Upper lobe of left lung (tissue), 6 donors: ENCODE measurements at regions not wholly inside any gene's neighbourhood (a gene's known extent, or its start where the extent isn't known, plus 50 kb on each side); places are given as distances from the start of the nearest gene placed in this dataset.

Source experiments
- ATAC-seq, 2 donors: fragments of 200-7000 bp; cut with Tn5 transposase; one replicate each; pipeline ENCODE4 v1.9.1; 2022; ENCODE audit warnings: mild to moderate bottlenecking in 2 of 2, moderate library complexity in 2 of 2; ENCODE audit not compliant: low FRiP score in 2 of 2
- DNase-seq, 2 donors: peaks; one replicate each; pipeline ENCODE4 v3.0.0-alpha.2; 2019 to 2020
- H3K27ac ChIP-seq, 4 donors: fragments of 200-600 bp; sonication (generic); one replicate each; pipeline ENCODE4 v1.5.1; 2016 to 2019
- H3K27me3 ChIP-seq, 4 donors: fragments of 200-600 bp; sonication (generic); one replicate each; pipeline ENCODE4 v1.5.1; 2017 to 2019
- H3K36me3 ChIP-seq, 4 donors: fragments of 200-600 bp; sonication (generic); one replicate each; pipeline ENCODE4 v1.5.1; 2016 to 2019
- H3K4me1 ChIP-seq, 4 donors: fragments of 200-600 bp; sonication (generic); one replicate each; pipeline ENCODE4 v1.5.1; 2018 to 2019
- H3K4me3 ChIP-seq, 4 donors: fragments of 200-600 bp; sonication (generic); one replicate each; pipeline ENCODE4 v1.5.1; 2017 to 2019; ENCODE audit warnings: mild to moderate bottlenecking in 2 of 4, moderate library complexity in 1 of 4
- H3K9me3 ChIP-seq, 4 donors: fragments of 200-600 bp; sonication (generic); one replicate each; pipeline ENCODE4 v1.5.1; 2018 to 2019
- EP300 ChIP-seq, 4 donors: sonication (generic); formaldehyde crosslinking; IDR thresholded peaks; one replicate each; pipeline ENCODE4 v1.5.1; 2017; ENCODE audit warnings: antibody characterized with exemption in 4 of 4, control low read depth in 2 of 4
- POLR2A ChIP-seq, 4 donors: fragments of 450-650 bp; IDR thresholded peaks; one replicate each; pipeline ENCODE4 v1.5.1; 2016 to 2017; ENCODE audit warnings: antibody characterized with exemption in 4 of 4, mild to moderate bottlenecking in 2 of 4
- POLR2AphosphoS5 ChIP-seq, 2 donors: sonication (generic); formaldehyde crosslinking; IDR thresholded peaks; one replicate each; pipeline ENCODE4 v1.5.1; 2017; ENCODE audit warnings: antibody characterized with exemption in 2 of 2
- WGBS, 2 donors: methylation state at CpG; one replicate each; pipeline ENCODE4 v1.1.5; 2017 to 2018; 5-methylcytosine and 5-hydroxymethylcytosine counted together
- TF ChIP-seq, protein P1 (sequence below), 6 experiments: fragments of 450-650 bp in 4 of 6; fragments of 200-600 bp in 2 of 6; sonication (generic) in 2 of 6; IDR thresholded peaks; one replicate each; pipeline ENCODE4 v1.5.1; 2016 to 2019; ENCODE audit warnings: antibody characterized with exemption in 6 of 6
- donor health status: DM: no; HTN: no; CAD: no; lungs with moderate emphysema.
- donor health status: DM: no; HTN: yes; CAD: no; lungs with severe emphysema.

DNA sequence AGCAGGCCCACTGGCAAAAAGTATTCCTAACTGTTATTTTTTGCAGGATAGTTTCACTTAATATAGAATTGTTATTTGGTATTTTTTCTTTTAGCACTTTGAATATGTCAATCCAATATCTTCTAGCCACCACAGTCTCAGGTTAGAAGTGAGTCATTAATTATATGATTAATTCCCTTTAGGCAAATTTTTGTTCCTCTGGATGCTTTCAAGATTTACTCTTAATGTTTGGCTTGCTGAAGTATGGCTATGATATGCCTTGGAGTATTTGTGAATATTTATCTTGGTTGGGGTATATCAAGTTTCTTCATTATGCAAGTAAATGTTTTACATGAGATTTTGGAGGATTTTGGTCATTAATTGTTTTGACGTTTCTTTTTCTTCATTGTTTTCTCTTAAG lies 152.1 kb upstream of the ALCAM start:
- no peaks in the 10 kb centered on the region for H3K4me1 ChIP-seq
- 81 to 100% methylated on average over 1 of the region's 1 CpG for WGBS, 2 donors
- no peak for ATAC-seq

DNA sequence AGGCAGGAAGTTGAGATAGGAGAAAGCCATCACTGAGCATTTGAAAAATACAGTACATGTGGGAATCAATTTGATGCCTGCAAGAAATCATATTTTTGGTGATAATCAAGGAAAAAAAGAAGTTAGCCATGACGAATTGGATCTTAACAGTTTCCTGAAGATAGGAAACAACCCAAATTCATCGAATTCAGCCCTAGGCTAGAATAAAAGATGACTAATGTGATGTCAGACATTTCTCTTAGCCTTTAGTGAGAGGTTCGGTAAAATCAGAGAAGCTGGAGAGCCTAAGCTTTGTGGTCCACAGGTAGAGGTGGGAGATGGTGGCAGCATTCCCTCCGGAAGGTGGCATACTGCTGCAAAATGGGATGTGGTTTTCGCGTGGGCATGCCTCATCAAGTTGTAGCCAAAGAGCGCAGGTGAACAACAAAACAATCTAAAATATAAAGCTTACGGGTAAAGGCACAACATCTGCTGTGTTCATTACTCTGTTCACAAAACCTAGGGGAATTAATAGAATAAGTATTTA lies 144.1 kb upstream of the ALCAM start:
- no peak overlapping the region for H3K27ac ChIP-seq
- no peaks in the 10 kb centered on the region for H3K4me1 ChIP-seq
- ATAC-seq (no peak), DNase-seq (no peak)
- TF ChIP-seq POLR2AphosphoS5 (IDR thresholded peaks at IDR 0.05): no peak
- TF ChIP-seq, protein P1, sequence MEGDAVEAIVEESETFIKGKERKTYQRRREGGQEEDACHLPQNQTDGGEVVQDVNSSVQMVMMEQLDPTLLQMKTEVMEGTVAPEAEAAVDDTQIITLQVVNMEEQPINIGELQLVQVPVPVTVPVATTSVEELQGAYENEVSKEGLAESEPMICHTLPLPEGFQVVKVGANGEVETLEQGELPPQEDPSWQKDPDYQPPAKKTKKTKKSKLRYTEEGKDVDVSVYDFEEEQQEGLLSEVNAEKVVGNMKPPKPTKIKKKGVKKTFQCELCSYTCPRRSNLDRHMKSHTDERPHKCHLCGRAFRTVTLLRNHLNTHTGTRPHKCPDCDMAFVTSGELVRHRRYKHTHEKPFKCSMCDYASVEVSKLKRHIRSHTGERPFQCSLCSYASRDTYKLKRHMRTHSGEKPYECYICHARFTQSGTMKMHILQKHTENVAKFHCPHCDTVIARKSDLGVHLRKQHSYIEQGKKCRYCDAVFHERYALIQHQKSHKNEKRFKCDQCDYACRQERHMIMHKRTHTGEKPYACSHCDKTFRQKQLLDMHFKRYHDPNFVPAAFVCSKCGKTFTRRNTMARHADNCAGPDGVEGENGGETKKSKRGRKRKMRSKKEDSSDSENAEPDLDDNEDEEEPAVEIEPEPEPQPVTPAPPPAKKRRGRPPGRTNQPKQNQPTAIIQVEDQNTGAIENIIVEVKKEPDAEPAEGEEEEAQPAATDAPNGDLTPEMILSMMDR (IDR thresholded peaks at IDR 0.05): no peak
- no peak for TF ChIP-seq EP300 (IDR thresholded peaks at IDR 0.05)
- no peak for TF ChIP-seq POLR2A (IDR thresholded peaks at IDR 0.05)
- no peaks in the 10 kb centered on the region for H3K27me3 ChIP-seq
- WGBS, 2 donors: 82 to 87% methylated on average over 8 of the region's 8 CpGs
- H3K4me3 ChIP-seq: no peak overlapping the region
- H3K36me3 ChIP-seq: no peaks in the 10 kb centered on the region
- no peaks in the 10 kb centered on the region for H3K9me3 ChIP-seq

More for the DNA sequence above, 152.1 kb upstream of the ALCAM start:
- Histone ChIP-seq H3K27ac (no peak overlapping the region), H3K9me3 (no peaks in the 10 kb centered on the region), H3K27me3 (no peaks in the 10 kb centered on the region), H3K4me3 (no peak overlapping the region), H3K36me3 (no peaks in the 10 kb centered on the region)
- TF ChIP-seq, protein P1 (IDR thresholded peaks at IDR 0.05): no peak
- TF ChIP-seq POLR2A (IDR thresholded peaks at IDR 0.05) (no peak), POLR2AphosphoS5 (IDR thresholded peaks at IDR 0.05) (no peak), EP300 (IDR thresholded peaks at IDR 0.05) (no peak)
- DNase-seq: no peak

DNA sequence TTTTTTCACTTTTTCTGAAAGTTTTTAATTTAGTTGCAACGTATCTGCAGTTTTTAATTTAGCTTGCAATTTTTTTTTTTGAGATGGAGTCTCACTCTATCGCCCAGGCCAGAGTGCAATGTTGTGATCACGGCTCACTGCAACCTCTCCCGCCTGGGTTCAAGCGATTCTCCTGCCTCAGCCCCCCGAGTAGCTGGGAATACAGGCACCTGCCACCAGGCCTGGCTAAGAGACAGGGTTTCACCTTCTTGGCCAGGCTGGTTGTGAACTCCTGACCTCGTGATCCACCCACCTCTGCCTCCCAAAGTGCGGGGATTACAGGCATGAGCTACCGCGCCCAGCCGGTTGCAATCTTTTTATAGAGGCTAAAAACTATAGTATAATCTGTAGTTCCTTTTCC lies 142.9 kb upstream of the ALCAM start:
- Histone ChIP-seq H3K27ac (no peak overlapping the region), H3K36me3 (no peaks in the 10 kb centered on the region), H3K27me3 (no peaks in the 10 kb centered on the region), H3K4me3 (no peak overlapping the region), H3K4me1 (no peaks in the 10 kb centered on the region), H3K9me3 (no peaks in the 10 kb centered on the region)
- WGBS, 2 donors: 89 to 90% methylated on average over 11 of the region's 11 CpGs
- TF ChIP-seq, protein P1 (IDR thresholded peaks at IDR 0.05): no peak
- TF ChIP-seq EP300 (IDR thresholded peaks at IDR 0.05) (no peak), POLR2AphosphoS5 (IDR thresholded peaks at IDR 0.05) (no peak), POLR2A (IDR thresholded peaks at IDR 0.05) (no peak)
- no peak for DNase-seq
- ATAC-seq: no peak

DNA sequence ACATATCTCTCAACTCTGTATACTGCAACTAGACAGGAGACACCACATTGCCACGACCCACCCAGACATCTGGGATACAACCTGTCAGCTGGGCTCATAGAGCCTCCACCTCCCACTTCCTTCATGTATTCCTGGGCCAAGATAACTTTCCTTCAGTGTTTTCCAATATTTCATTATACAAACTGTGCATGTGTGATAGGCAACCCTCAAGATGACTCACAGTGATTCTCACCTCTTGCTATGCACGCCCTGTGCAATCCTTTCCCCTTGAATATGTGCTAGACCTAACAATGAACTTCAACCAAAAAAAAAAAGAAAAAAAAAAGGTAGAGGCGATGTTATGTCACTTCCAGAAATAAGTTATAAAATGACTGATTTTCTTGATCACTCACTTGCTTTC lies 138.0 kb upstream of the ALCAM start:
- TF ChIP-seq, protein P1 (IDR thresholded peaks at IDR 0.05): no peak
- TF ChIP-seq POLR2A (IDR thresholded peaks at IDR 0.05) (no peak), EP300 (IDR thresholded peaks at IDR 0.05) (no peak), POLR2AphosphoS5 (IDR thresholded peaks at IDR 0.05) (no peak)
- Histone ChIP-seq H3K27me3 (no peaks in the 10 kb centered on the region), H3K36me3 (no peaks in the 10 kb centered on the region), H3K4me3 (no peak overlapping the region), H3K27ac (no peak overlapping the region), H3K4me1 (no peaks in the 10 kb centered on the region), H3K9me3 (no peaks in the 10 kb centered on the region)
- whole genome bisulfite sequencing, 2 donors: 76 to 87% methylated on average over 3 of the region's 3 CpGs
- no peak for DNase-seq
- ATAC-seq: no peak

DNA sequence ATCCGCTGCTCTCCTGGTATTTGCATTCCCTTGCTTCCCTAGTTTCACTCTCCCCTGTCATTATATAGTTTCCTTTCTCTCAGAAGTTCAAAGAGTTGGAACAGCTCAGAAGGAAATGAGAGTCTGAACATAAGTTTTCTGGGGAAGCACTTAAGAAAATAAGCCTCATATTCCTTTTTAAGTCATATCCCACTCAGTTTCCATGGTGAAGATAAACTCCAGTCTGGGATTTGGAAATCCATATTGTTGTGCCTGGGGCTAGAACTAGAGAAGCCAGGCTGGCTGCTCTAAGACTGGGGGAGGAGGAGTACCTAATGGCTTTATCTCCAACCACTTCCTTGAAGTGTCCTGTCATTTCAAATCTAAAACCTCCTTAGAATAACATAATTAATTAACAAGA lies 134.2 kb upstream of the ALCAM start:
- Histone ChIP-seq H3K4me1 (no peaks in the 10 kb centered on the region), H3K27me3 (no peaks in the 10 kb centered on the region), H3K4me3 (no peak overlapping the region), H3K36me3 (no peaks in the 10 kb centered on the region), H3K9me3 (no peaks in the 10 kb centered on the region), H3K27ac (no peak overlapping the region)
- DNase-seq (no peak), ATAC-seq (no peak)
- TF ChIP-seq POLR2AphosphoS5 (IDR thresholded peaks at IDR 0.05): no peak
- TF ChIP-seq EP300 (IDR thresholded peaks at IDR 0.05): no peak
- TF ChIP-seq POLR2A (IDR thresholded peaks at IDR 0.05): no peak
- 50 to 66% methylated on average over 1 of the region's 1 CpG for WGBS, 2 donors
